ENCODE measurements at regions not wholly inside any gene's neighbourhood (a gene's known extent, or its start where the extent isn't known, plus 50 kb on each side); places are given as distances from the start of the nearest gene placed in this dataset.

- Histone ChIP-seq H3K4me3 (no peak overlapping the region), H3K79me2 (ENCODE audit: low read depth) (no peaks in the 10 kb centered on the region), H3K4me2 (no peak overlapping the region), H3K4me1 (replicated peaks; ENCODE audit: insufficient read depth) (no peaks in the 10 kb centered on the region; the same call in 1 of the 2 replicates), H3K27me3 (ENCODE audit: insufficient read depth, low read depth) (no peaks in the 10 kb centered on the region), H4K20me1 (ENCODE audit: insufficient read depth) (no peaks in the 10 kb centered on the region), H3K9me2 (ENCODE audit: insufficient read depth) (no peaks in the 10 kb centered on the region), H3K9me3 (ENCODE audit: insufficient read depth, low read depth) (no peaks in the 10 kb centered on the region; the same call in 1 of the 2 replicates), H3F3A (ENCODE audit: insufficient read depth, low read depth) (no peaks in the 10 kb centered on the region), H3K36me3 (ENCODE audit: low read depth) (no peaks in the 10 kb centered on the region), H3K27ac (no peak overlapping the region), H2AFZ (no peak overlapping the region)
- no peak for DNase-seq
- intact Hi-C loops (cut with micrococcal nuclease; ENCODE audit: unreplicated experiment) = no loop called here
- ChIA-PET CTCF (no interaction called here), POLR2A (ENCODE audit: unreplicated experiment) (no interaction called here)
- BruUV-seq (replicated peaks) = no TSS peak
- TF ChIP-seq CTCF (conservative IDR thresholded peaks at IDR 0.05) (no peak), EZH2 (IDR thresholded peaks at IDR 0.05; ENCODE audit: low read depth) (no peak)
Observed at GRCh38 chr12:93183940-93184671, 193.6 kb upstream of the NUDT4 start.

DNA sequence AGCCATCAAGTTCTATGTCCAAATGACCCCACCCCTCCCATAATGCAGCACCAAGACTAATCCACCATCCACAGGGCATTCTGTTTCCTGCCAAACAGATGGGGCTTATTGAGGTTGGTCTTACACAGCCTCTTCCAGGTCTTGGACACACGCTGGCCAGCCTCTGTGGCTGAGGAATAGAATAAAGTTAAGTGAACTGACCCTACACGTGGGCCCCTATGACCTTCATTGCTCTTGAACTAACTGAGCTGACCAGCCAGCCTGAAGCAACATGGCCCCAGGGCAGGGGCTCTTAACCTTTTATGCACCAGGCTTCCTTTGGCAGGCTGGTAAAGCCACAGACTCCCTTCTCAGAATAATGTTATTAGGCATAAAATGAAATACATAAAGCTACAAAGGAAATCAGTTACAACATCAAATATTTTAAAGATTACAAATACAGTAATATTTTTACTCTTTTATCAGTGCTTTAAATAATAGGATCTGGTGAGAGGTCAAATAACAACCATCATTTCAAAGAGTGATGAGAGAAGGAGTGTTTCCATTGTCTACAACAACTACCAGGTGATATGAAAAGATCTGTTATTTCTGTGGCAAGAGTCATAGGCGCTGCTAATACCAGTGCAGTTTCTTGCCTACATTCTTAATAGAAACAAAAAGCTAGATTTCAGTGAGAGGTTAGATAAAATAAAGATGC, 192.9 kb upstream of the NUDT4 start:
- no peaks in the 10 kb centered on the region for H3K36me3 ChIP-seq (ENCODE audit: low read depth)
- TF ChIP-seq CTCF (conservative IDR thresholded peaks at IDR 0.05) (no peak), EZH2 (IDR thresholded peaks at IDR 0.05; ENCODE audit: low read depth) (no peak)
- no peak overlapping the region for H2AFZ ChIP-seq
- no peaks in the 10 kb centered on the region for H3K9me2 ChIP-seq (ENCODE audit: insufficient read depth)
- no peaks in the 10 kb centered on the region for H4K20me1 ChIP-seq (ENCODE audit: insufficient read depth)
- no peak overlapping the region for H3K4me3 ChIP-seq
- no peak overlapping the region for H3K27ac ChIP-seq
- no peaks in the 10 kb centered on the region; the same call in 1 of the 2 replicates for H3K4me1 ChIP-seq (replicated peaks; ENCODE audit: insufficient read depth)
- intact Hi-C loops (cut with micrococcal nuclease; ENCODE audit: unreplicated experiment) = no loop called here
- POLR2A ChIA-PET (ENCODE audit: unreplicated experiment) = no interaction called here
- H3K79me2 ChIP-seq (ENCODE audit: low read depth) = no peaks in the 10 kb centered on the region
- H3K9me3 ChIP-seq (ENCODE audit: insufficient read depth, low read depth) = no peaks in the 10 kb centered on the region; the same call in 1 of the 2 replicates
- no peak overlapping the region for H3K4me2 ChIP-seq
- H3K27me3 ChIP-seq (ENCODE audit: insufficient read depth, low read depth) = no peaks in the 10 kb centered on the region
- no TSS peak for BruUV-seq (replicated peaks)
- DNase-seq = no peak
- no peaks in the 10 kb centered on the region for H3F3A ChIP-seq (ENCODE audit: insufficient read depth, low read depth)
- CTCF ChIA-PET = no interaction called here

GRCh38 chr12:93185369-93185741, 192.4 kb upstream of the NUDT4 start:
- ChIA-PET CTCF (no interaction called here), POLR2A (ENCODE audit: unreplicated experiment) (no interaction called here)
- Histone ChIP-seq H3F3A (ENCODE audit: insufficient read depth, low read depth) (no peaks in the 10 kb centered on the region), H3K27me3 (ENCODE audit: insufficient read depth, low read depth) (no peaks in the 10 kb centered on the region), H3K9me3 (ENCODE audit: insufficient read depth, low read depth) (no peaks in the 10 kb centered on the region; the same call in 1 of the 2 replicates), H4K20me1 (ENCODE audit: insufficient read depth) (no peaks in the 10 kb centered on the region), H3K27ac (no peak overlapping the region), H3K4me3 (no peak overlapping the region), H3K4me1 (replicated peaks; ENCODE audit: insufficient read depth) (no peaks in the 10 kb centered on the region; the same call in 1 of the 2 replicates), H3K9me2 (ENCODE audit: insufficient read depth) (no peaks in the 10 kb centered on the region), H3K4me2 (no peak overlapping the region), H3K36me3 (ENCODE audit: low read depth) (no peaks in the 10 kb centered on the region), H2AFZ (no peak overlapping the region), H3K79me2 (ENCODE audit: low read depth) (no peaks in the 10 kb centered on the region)
- intact Hi-C loops (cut with micrococcal nuclease; ENCODE audit: unreplicated experiment) = no loop called here
- BruUV-seq (replicated peaks) = no TSS peak
- TF ChIP-seq EZH2 (IDR thresholded peaks at IDR 0.05; ENCODE audit: low read depth) = no peak
- TF ChIP-seq CTCF (conservative IDR thresholded peaks at IDR 0.05) = no peak
- no peak for DNase-seq
